Ishikawa (cell line): ENCODE measurements at regions not wholly inside any gene's neighbourhood (a gene's known extent, or its start where the extent isn't known, plus 50 kb on each side); places are given as distances from the start of the nearest gene placed in this dataset.

Experiments
- CEBPB ChIP-seq: IDR thresholded peaks from 2 replicates; pipeline ENCODE4 v1.6.1; 2012
- CREB1 ChIP-seq: IDR thresholded peaks from 2 replicates; pipeline ENCODE4 v1.6.1; 2012; ENCODE audit warnings: low read depth
- EGR1 ChIP-seq: IDR thresholded peaks from 2 replicates; pipeline ENCODE4 v1.6.1; 2012
- EP300 ChIP-seq: IDR thresholded peaks from 2 replicates; pipeline ENCODE4 v1.6.1; 2012; ENCODE audit warnings: borderline replicate concordance
- FOXM1 ChIP-seq: IDR thresholded peaks from 2 replicates; pipeline ENCODE4 v1.6.1; 2012; ENCODE audit warnings: low read depth, borderline replicate concordance
- MAX ChIP-seq: IDR thresholded peaks from 2 replicates; pipeline ENCODE4 v1.6.1; 2012
- NFIC ChIP-seq: IDR thresholded peaks from 2 replicates; pipeline ENCODE4 v1.6.1; 2012
- RAD21 ChIP-seq: IDR thresholded peaks from 2 replicates; pipeline ENCODE4 v1.6.1; 2012; ENCODE audit warnings: low read depth
- REST ChIP-seq: IDR thresholded peaks from 2 replicates; pipeline ENCODE4 v1.6.1; 2012; ENCODE audit warnings: low read depth, mild to moderate bottlenecking
- TAF1 ChIP-seq: IDR thresholded peaks from 2 replicates; pipeline ENCODE4 v1.6.1; 2012; ENCODE audit warnings: low read depth, mild to moderate bottlenecking
- TCF12 ChIP-seq: IDR thresholded peaks from 2 replicates; pipeline ENCODE4 v1.6.1; 2012; ENCODE audit warnings: low read depth
- TEAD4 ChIP-seq: IDR thresholded peaks from 2 replicates; pipeline ENCODE4 v1.6.1; 2012
- USF1 ChIP-seq: IDR thresholded peaks from 2 replicates; pipeline ENCODE4 v1.6.1; 2012
- YY1 ChIP-seq: IDR thresholded peaks from 2 replicates; pipeline ENCODE4 v1.6.1; 2012; ENCODE audit warnings: low read depth
- ZBTB7A ChIP-seq: IDR thresholded peaks from 2 replicates; pipeline ENCODE4 v1.6.1; 2012; ENCODE audit warnings: low read depth

- TF ChIP-seq USF1 (no peak), ZBTB7A (no peak), TAF1 (no peak), EGR1 (no peak), FOXM1 (no peak), RAD21 (no peak), CEBPB (no peak), TEAD4 (no peak), REST (no peak), MAX (no peak), YY1 (no peak), NFIC (no peak), EP300 (no peak), TCF12 (no peak)
These were observed 325.3 kb downstream of the GALC start for GRCh38 chr14:87667659-87668058.

- no peak for TF ChIP-seq TCF12
- no peak for TF ChIP-seq EGR1
- TF ChIP-seq MAX: no peak
- TF ChIP-seq CEBPB: no peak
- TF ChIP-seq TEAD4: no peak
- TF ChIP-seq EP300: no peak
- no peak for TF ChIP-seq CREB1
- TF ChIP-seq FOXM1: no peak
- TF ChIP-seq REST: no peak
- TF ChIP-seq YY1: no peak
- TF ChIP-seq USF1: no peak
- TF ChIP-seq RAD21: no peak
- TF ChIP-seq NFIC: no peak
- TF ChIP-seq ZBTB7A: no peak
- TF ChIP-seq TAF1: no peak
These were observed 336.7 kb downstream of the GALC start for GRCh38 chr14:87656315-87656714.

GRCh38 chr14:87652278-87652677, 340.7 kb downstream of the GALC start:
- no peak for TF ChIP-seq TEAD4
- TF ChIP-seq USF1: no peak
- TF ChIP-seq FOXM1: no peak
- TF ChIP-seq CEBPB: no peak
- no peak for TF ChIP-seq YY1
- TF ChIP-seq MAX: no peak

GRCh38 chr14:87644689-87645088, 348.3 kb downstream of the GALC start:
- TF ChIP-seq NFIC (no peak), USF1 (no peak), EP300 (no peak), YY1 (no peak), RAD21 (no peak), TEAD4 (no peak), CEBPB (no peak), MAX (no peak), TCF12 (no peak), CREB1 (no peak), FOXM1 (no peak)

GRCh38 chr14:87643005-87643404, 350.0 kb downstream of the GALC start:
- TF ChIP-seq FOXM1 (no peak), TEAD4 (no peak), USF1 (no peak), ZBTB7A (no peak), RAD21 (no peak), CEBPB (no peak), NFIC (no peak), EP300 (no peak), YY1 (no peak), REST (no peak)
